ENCODE measurements at regions not wholly inside any gene's neighbourhood (a gene's known extent, or its start where the extent isn't known, plus 50 kb on each side); places are given as distances from the start of the nearest gene placed in this dataset.
A peak's percentile ranks its signal among the peaks of the same experiment; 100 is the strongest.

- no peak for DNase-seq
These were observed 277.8 kb downstream of the POU4F1 start for GRCh38 chr13:78325585-78325984.

GRCh38 chr13:78323848-78324247, 279.5 kb downstream of the POU4F1 start:
- no peak for DNase-seq

- DNase-seq = no peak
These were observed 280.3 kb downstream of the POU4F1 start for GRCh38 chr13:78323040-78323439.

- no peak for DNase-seq
These were observed 284.2 kb downstream of the POU4F1 start for GRCh38 chr13:78319101-78319627.

- no peak for DNase-seq
These were observed 286.3 kb downstream of the POU4F1 start for GRCh38 chr13:78317030-78317429.

GRCh38 chr13:78309497-78310180, 293.7 kb downstream of the POU4F1 start:
- DNase-seq = no peak

GRCh38 chr13:78306519-78307206, 296.7 kb downstream of the POU4F1 start:
- no peak for DNase-seq

- DNase-seq = no peak
These were observed 298.2 kb downstream of the POU4F1 start for GRCh38 chr13:78305171-78305570.

GRCh38 chr13:78299832-78300623, 303.3 kb downstream of the POU4F1 start:
- no peak for DNase-seq

GRCh38 chr13:78298657-78299056, 304.7 kb downstream of the POU4F1 start:
- DNase-seq = no peak

GRCh38 chr13:78286748-78287147, 316.6 kb downstream of the POU4F1 start:
- DNase-seq = no peak

GRCh38 chr13:78265098-78265497, 338.3 kb downstream of the POU4F1 start:
- no peak for DNase-seq

- no peak for DNase-seq
These were observed 339.7 kb upstream of the EDNRB start for GRCh38 chr13:78258304-78258703.

GRCh38 chr13:78256484-78256883, 337.9 kb upstream of the EDNRB start:
- DNase-seq = no peak

GRCh38 chr13:78254113-78254512, 335.5 kb upstream of the EDNRB start:
- DNase-seq = no peak

- no peak for DNase-seq
These were observed 328.7 kb upstream of the EDNRB start for GRCh38 chr13:78247362-78247761.

GRCh38 chr13:78241278-78241919, 322.8 kb upstream of the EDNRB start:
- DNase-seq = peak; percentile 40

- no peak for DNase-seq
These were observed 321.1 kb upstream of the EDNRB start for GRCh38 chr13:78239714-78240113.

GRCh38 chr13:78238911-78239310, 320.3 kb upstream of the EDNRB start:
- no peak for DNase-seq

- no peak for DNase-seq
These were observed 310.3 kb upstream of the EDNRB start for GRCh38 chr13:78228940-78229339.

GRCh38 chr13:78228211-78228610, 309.6 kb upstream of the EDNRB start:
- DNase-seq = no peak

- DNase-seq = no peak
These were observed 309.1 kb upstream of the EDNRB start for GRCh38 chr13:78227709-78228108.

- DNase-seq = no peak
These were observed 297.0 kb upstream of the EDNRB start for GRCh38 chr13:78215458-78216108.
